Parathyroid adenoma (tissue), 2 donors: ENCODE measurements at regions not wholly inside any gene's neighbourhood (a gene's known extent, or its start where the extent isn't known, plus 50 kb on each side); places are given as distances from the start of the nearest gene placed in this dataset.

Source experiments
- H2AFZ ChIP-seq: fragments of 300-600 bp; sonication (generic); one replicate; pipeline ENCODE4 v1.7.0; 2017; ENCODE audit warnings: antibody characterized with exemption, mild to moderate bottlenecking
- H3K27ac ChIP-seq: fragments of 300-600 bp; sonication (generic); one replicate; pipeline ENCODE4 v1.7.0; 2017
- H3K27me3 ChIP-seq: fragments of 300-600 bp; sonication (generic); one replicate; pipeline ENCODE4 v1.7.0; 2017; ENCODE audit warnings: low read length; ENCODE audit not compliant: control insufficient read depth, insufficient read depth
- H3K36me3 ChIP-seq: fragments of 300-600 bp; sonication (generic); one replicate; pipeline ENCODE4 v1.7.0; 2017; ENCODE audit warnings: low read length; ENCODE audit not compliant: control insufficient read depth, insufficient read depth
- H3K4me1 ChIP-seq: fragments of 300-600 bp; sonication (generic); one replicate; pipeline ENCODE4 v1.7.0; 2017; ENCODE audit warnings: control low read depth
- H3K4me2 ChIP-seq: fragments of 300-600 bp; sonication (generic); one replicate; pipeline ENCODE4 v1.7.0; 2017; ENCODE audit warnings: low read length
- H3K4me3 ChIP-seq: fragments of 300-600 bp; sonication (generic); one replicate; pipeline ENCODE4 v1.7.0; 2017; ENCODE audit warnings: low read depth, low read length
- H3K79me2 ChIP-seq: fragments of 300-600 bp; sonication (generic); one replicate; pipeline ENCODE4 v1.7.0; 2017; ENCODE audit warnings: control low read depth
- H3K9ac ChIP-seq: fragments of 300-600 bp; sonication (generic); one replicate; pipeline ENCODE4 v1.7.0; 2017; ENCODE audit warnings: mild to moderate bottlenecking
- H3K9me3 ChIP-seq: fragments of 300-600 bp; sonication (generic); one replicate; pipeline ENCODE4 v1.7.0; 2017; ENCODE audit warnings: low read length; ENCODE audit not compliant: control insufficient read depth
- CTCF ChIP-seq: fragments of 300-600 bp; sonication (generic); IDR thresholded peaks from one replicate; pipeline ENCODE4 v1.7.0; 2017; ENCODE audit warnings: antibody characterized with exemption, mild to moderate bottlenecking
- donor health status: primary hyperparathyroidism.

GRCh38 chr1:168924976-168925375 lies 181.5 kb upstream of the ATP1B1 start:
- Histone ChIP-seq H3K9me3 (no peaks in the 10 kb centered on the region), H3K36me3 (no peaks in the 10 kb centered on the region), H3K27me3 (no peaks in the 10 kb centered on the region), H3K4me2 (no peak overlapping the region), H3K79me2 (no peaks in the 10 kb centered on the region), H3K4me3 (no peak overlapping the region), H3K4me1 (no peaks in the 10 kb centered on the region), H3K27ac (no peak overlapping the region), H3K9ac (no peak overlapping the region), H2AFZ (no peak overlapping the region)
- TF ChIP-seq CTCF: no peak

GRCh38 chr1:168926236-168926635 lies 180.3 kb upstream of the ATP1B1 start:
- no peak overlapping the region for H2AFZ ChIP-seq
- H3K27me3 ChIP-seq: no peaks in the 10 kb centered on the region
- H3K4me1 ChIP-seq: no peaks in the 10 kb centered on the region
- no peaks in the 10 kb centered on the region for H3K9me3 ChIP-seq
- no peak for TF ChIP-seq CTCF
- H3K36me3 ChIP-seq: no peaks in the 10 kb centered on the region
- no peak overlapping the region for H3K27ac ChIP-seq
- H3K79me2 ChIP-seq: no peaks in the 10 kb centered on the region
- H3K4me2 ChIP-seq: no peak overlapping the region
- H3K4me3 ChIP-seq: no peak overlapping the region
- no peak overlapping the region for H3K9ac ChIP-seq

- no peak for TF ChIP-seq CTCF
- no peak overlapping the region for H2AFZ ChIP-seq
- no peak overlapping the region for H3K27ac ChIP-seq
- no peaks in the 10 kb centered on the region for H3K79me2 ChIP-seq
- H3K4me2 ChIP-seq: no peak overlapping the region
- H3K9ac ChIP-seq: no peak overlapping the region
- H3K36me3 ChIP-seq: no peaks in the 10 kb centered on the region
- no peaks in the 10 kb centered on the region for H3K9me3 ChIP-seq
- no peaks in the 10 kb centered on the region for H3K27me3 ChIP-seq
- no peak overlapping the region for H3K4me3 ChIP-seq
- no peaks in the 10 kb centered on the region for H3K4me1 ChIP-seq
These were observed 174.0 kb upstream of the ATP1B1 start for GRCh38 chr1:168932539-168932938.

GRCh38 chr1:168933141-168933805 lies 173.2 kb upstream of the ATP1B1 start:
- TF ChIP-seq CTCF: no peak
- H3K27ac ChIP-seq: no peak overlapping the region
- no peaks in the 10 kb centered on the region for H3K27me3 ChIP-seq
- H3K36me3 ChIP-seq: no peaks in the 10 kb centered on the region
- H3K9me3 ChIP-seq: no peaks in the 10 kb centered on the region
- H3K9ac ChIP-seq: no peak overlapping the region
- no peak overlapping the region for H3K4me3 ChIP-seq
- H2AFZ ChIP-seq: no peak overlapping the region
- H3K4me1 ChIP-seq: no peaks in the 10 kb centered on the region
- H3K79me2 ChIP-seq: no peaks in the 10 kb centered on the region
- H3K4me2 ChIP-seq: no peak overlapping the region
